HEK293 (cell line): ENCODE measurements at regions not wholly inside any gene's neighbourhood (a gene's known extent, or its start where the extent isn't known, plus 50 kb on each side); places are given as distances from the start of the nearest gene placed in this dataset.
A peak's percentile ranks its signal among the peaks of the same experiment; 100 is the strongest.

ENCODE experiments used
- KLF8 ChIP-seq: fragments of 450-650 bp; formaldehyde crosslinking; IDR thresholded peaks from 2 replicates; pipeline ENCODE4 v1.5.1; 2016; ENCODE audit warnings: missing biosample characterization, missing genetic modification characterization
- ZFP69B ChIP-seq: fragments of 450-650 bp; formaldehyde crosslinking; IDR thresholded peaks from 2 replicates; pipeline ENCODE4 v1.5.1; 2016; ENCODE audit warnings: missing biosample characterization, missing genetic modification characterization
- ZIC2 ChIP-seq: fragments of 450-650 bp; formaldehyde crosslinking; IDR thresholded peaks from 2 replicates; pipeline ENCODE4 v1.5.1; 2016; ENCODE audit warnings: missing biosample characterization, missing genetic modification characterization
- ZNF2 ChIP-seq: fragments of 450-650 bp; formaldehyde crosslinking; IDR thresholded peaks from 2 replicates; pipeline ENCODE4 v1.5.1; 2016; ENCODE audit warnings: missing biosample characterization, missing genetic modification characterization
- ZNF76 ChIP-seq: fragments of 450-650 bp; formaldehyde crosslinking; IDR thresholded peaks from 2 replicates; pipeline ENCODE4; 2016; ENCODE audit warnings: low read depth, missing biosample characterization, missing genetic modification characterization, borderline replicate concordance
- TF ChIP-seq, protein P1 (sequence below): fragments of 450-650 bp; formaldehyde crosslinking; IDR thresholded peaks from 2 replicates; pipeline ENCODE4 v1.5.1; 2016; ENCODE audit warnings: missing biosample characterization, missing genetic modification characterization
- TF ChIP-seq, protein P2 (sequence below): fragments of 450-650 bp; formaldehyde crosslinking; IDR thresholded peaks from 2 replicates; pipeline ENCODE4 v1.5.1; 2016; ENCODE audit warnings: missing biosample characterization, missing genetic modification characterization, borderline replicate concordance

DNA sequence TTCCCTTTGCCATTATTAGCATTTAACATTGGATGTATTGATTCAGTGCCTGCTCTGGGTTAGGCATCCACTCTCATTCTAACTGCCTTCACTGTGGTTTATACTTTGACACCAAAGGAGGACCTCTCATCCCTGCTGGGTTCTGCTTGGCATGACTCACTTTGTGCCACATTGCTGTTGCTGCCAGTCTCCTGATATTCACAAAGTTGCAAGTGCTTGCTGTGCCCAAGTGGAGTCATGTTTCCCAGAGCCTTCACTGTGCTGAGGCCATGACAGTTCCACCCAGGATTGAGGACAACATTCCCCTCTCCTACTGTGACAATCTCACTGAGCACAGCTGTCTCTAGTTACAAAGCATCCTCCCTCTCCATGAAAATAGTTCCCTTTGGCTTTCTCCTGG, 519.9 kb upstream of the USP24 start:
- TF ChIP-seq ZNF2 (tag by site-specific recombination), result no peak
- no peak for TF ChIP-seq ZFP69B (tag by site-specific recombination)
- TF ChIP-seq, protein P1, sequence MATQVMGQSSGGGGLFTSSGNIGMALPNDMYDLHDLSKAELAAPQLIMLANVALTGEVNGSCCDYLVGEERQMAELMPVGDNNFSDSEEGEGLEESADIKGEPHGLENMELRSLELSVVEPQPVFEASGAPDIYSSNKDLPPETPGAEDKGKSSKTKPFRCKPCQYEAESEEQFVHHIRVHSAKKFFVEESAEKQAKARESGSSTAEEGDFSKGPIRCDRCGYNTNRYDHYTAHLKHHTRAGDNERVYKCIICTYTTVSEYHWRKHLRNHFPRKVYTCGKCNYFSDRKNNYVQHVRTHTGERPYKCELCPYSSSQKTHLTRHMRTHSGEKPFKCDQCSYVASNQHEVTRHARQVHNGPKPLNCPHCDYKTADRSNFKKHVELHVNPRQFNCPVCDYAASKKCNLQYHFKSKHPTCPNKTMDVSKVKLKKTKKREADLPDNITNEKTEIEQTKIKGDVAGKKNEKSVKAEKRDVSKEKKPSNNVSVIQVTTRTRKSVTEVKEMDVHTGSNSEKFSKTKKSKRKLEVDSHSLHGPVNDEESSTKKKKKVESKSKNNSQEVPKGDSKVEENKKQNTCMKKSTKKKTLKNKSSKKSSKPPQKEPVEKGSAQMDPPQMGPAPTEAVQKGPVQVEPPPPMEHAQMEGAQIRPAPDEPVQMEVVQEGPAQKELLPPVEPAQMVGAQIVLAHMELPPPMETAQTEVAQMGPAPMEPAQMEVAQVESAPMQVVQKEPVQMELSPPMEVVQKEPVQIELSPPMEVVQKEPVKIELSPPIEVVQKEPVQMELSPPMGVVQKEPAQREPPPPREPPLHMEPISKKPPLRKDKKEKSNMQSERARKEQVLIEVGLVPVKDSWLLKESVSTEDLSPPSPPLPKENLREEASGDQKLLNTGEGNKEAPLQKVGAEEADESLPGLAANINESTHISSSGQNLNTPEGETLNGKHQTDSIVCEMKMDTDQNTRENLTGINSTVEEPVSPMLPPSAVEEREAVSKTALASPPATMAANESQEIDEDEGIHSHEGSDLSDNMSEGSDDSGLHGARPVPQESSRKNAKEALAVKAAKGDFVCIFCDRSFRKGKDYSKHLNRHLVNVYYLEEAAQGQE, result no peak
- TF ChIP-seq, protein P2, sequence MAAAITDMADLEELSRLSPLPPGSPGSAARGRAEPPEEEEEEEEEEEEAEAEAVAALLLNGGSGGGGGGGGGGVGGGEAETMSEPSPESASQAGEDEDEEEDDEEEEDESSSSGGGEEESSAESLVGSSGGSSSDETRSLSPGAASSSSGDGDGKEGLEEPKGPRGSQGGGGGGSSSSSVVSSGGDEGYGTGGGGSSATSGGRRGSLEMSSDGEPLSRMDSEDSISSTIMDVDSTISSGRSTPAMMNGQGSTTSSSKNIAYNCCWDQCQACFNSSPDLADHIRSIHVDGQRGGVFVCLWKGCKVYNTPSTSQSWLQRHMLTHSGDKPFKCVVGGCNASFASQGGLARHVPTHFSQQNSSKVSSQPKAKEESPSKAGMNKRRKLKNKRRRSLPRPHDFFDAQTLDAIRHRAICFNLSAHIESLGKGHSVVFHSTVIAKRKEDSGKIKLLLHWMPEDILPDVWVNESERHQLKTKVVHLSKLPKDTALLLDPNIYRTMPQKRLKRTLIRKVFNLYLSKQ (tag by site-specific recombination), result no peak
- TF ChIP-seq KLF8, result no peak
- TF ChIP-seq ZNF76 (tag by site-specific recombination), result no peak
- TF ChIP-seq ZIC2 (tag by site-specific recombination), result peak; percentile 47
